IMR-90 (cell line): ENCODE measurements at regions not wholly inside any gene's neighbourhood (a gene's known extent, or its start where the extent isn't known, plus 50 kb on each side); places are given as distances from the start of the nearest gene placed in this dataset.

Experiments
- ATAC-seq: fragments of 200-7000 bp; cut with Tn5 transposase; 2 replicates; pipeline ENCODE4 v1.9.1; 2020; ENCODE audit warnings: low read depth, mild to moderate bottlenecking, moderate library complexity
- BruUV-seq: library from RNA; stranded (reverse); fragments of 400-500 nt; replicated peaks from 2 replicates; lab custom pipeline; 2021; lab: Mats Ljungman, UMichigan
- CTCF ChIA-PET: fragments of 300-600 bp; formaldehyde crosslinking; extraction: SDS; loops from one replicate; lab custom pipeline; 2021; ENCODE audit warnings: antibody characterized with exemption; lab: Yijun Ruan, JAX
- POLR2A ChIA-PET: fragments of 300-600 bp; sonication (Branson Sonifier 250); formaldehyde crosslinking; loops from one replicate; lab custom pipeline; 2022; ENCODE audit warnings: antibody characterized with exemption; ENCODE audit not compliant: unreplicated experiment; lab: Charles Lee
- DNase-seq: peaks from one replicate; pipeline ENCODE4 v3.0.0; 2013
- H2AFZ ChIP-seq: replicated peaks from 2 replicates; pipeline ENCODE3; 2013; ENCODE audit warnings: low read length, mild to moderate bottlenecking; ENCODE audit not compliant: poor library complexity
- H2AK5ac ChIP-seq: 2 replicates; pipeline ENCODE4 v1.6.1; 2013; ENCODE audit warnings: low read depth, low read length, inconsistent platforms
- H2AK9ac ChIP-seq: replicated peaks from 2 replicates; pipeline ENCODE3; 2013; ENCODE audit warnings: mild to moderate bottlenecking, low read depth, low read length, moderate library complexity; ENCODE audit not compliant: poor library complexity
- H2BK120ac ChIP-seq: 2 replicates; pipeline ENCODE4 v1.6.1; 2013; ENCODE audit warnings: low read depth, low read length, inconsistent platforms
- H2BK15ac ChIP-seq: 3 replicates; pipeline ENCODE4 v1.6.1; 2013; ENCODE audit warnings: low read depth, low read length, inconsistent platforms
- H2BK20ac ChIP-seq: 2 replicates; pipeline ENCODE4 v1.6.1; 2013; ENCODE audit warnings: low read depth, mild to moderate bottlenecking, inconsistent platforms, low read length, moderate library complexity
- H2BK5ac ChIP-seq: 2 replicates; pipeline ENCODE4 v1.6.1; 2013; ENCODE audit warnings: mild to moderate bottlenecking, low read depth, low read length, inconsistent platforms; ENCODE audit not compliant: poor library complexity, severe bottlenecking
- H3K14ac ChIP-seq: replicated peaks from 2 replicates; pipeline ENCODE4 v1.6.1; 2013; ENCODE audit warnings: low read depth, low read length, inconsistent platforms
- H3K18ac ChIP-seq: 2 replicates; pipeline ENCODE4 v1.6.1; 2013; ENCODE audit warnings: low read depth, low read length, control low read depth
- H3K23ac ChIP-seq: 2 replicates; pipeline ENCODE4 v1.6.1; 2013; ENCODE audit warnings: low read depth, low read length, inconsistent platforms
- H3K27ac ChIP-seq: 2 replicates; pipeline ENCODE4 v1.5.1; 2013; ENCODE audit warnings: mild to moderate bottlenecking, control low read depth, low read length; ENCODE audit not compliant: insufficient read depth
- H3K27me3 ChIP-seq: 2 replicates; pipeline ENCODE4 v1.6.1; 2013; ENCODE audit warnings: low read length; ENCODE audit not compliant: control insufficient read depth, insufficient read depth
- H3K36me3 ChIP-seq: 2 replicates; pipeline ENCODE4 v1.6.1; 2013; ENCODE audit warnings: low read length, mixed read lengths; ENCODE audit not compliant: control insufficient read depth, insufficient read depth
- H3K4ac ChIP-seq: 2 replicates; pipeline ENCODE4 v1.6.1; 2013; ENCODE audit warnings: low read depth, low read length, inconsistent platforms
- H3K4me1 ChIP-seq: 2 replicates; pipeline ENCODE4 v1.6.1; 2013; ENCODE audit warnings: low read length, mixed read lengths; ENCODE audit not compliant: control insufficient read depth, insufficient read depth
- H3K4me2 ChIP-seq: 2 replicates; pipeline ENCODE4 v1.6.1; 2013; ENCODE audit warnings: low read depth, mild to moderate bottlenecking, control low read depth, low read length, moderate library complexity
- H3K4me3 ChIP-seq: 2 replicates; pipeline ENCODE4 v1.5.1; 2013; ENCODE audit warnings: low read depth, mild to moderate bottlenecking, control low read depth, low read length, moderate library complexity; ENCODE audit not compliant: insufficient read depth
- H3K56ac ChIP-seq: 2 replicates; pipeline ENCODE4 v1.6.1; 2013; ENCODE audit warnings: low read length, inconsistent platforms; ENCODE audit not compliant: insufficient read depth; ENCODE audit errors: extremely low read depth
- H3K79me1 ChIP-seq, 2 experiments: 2 replicates each; pipeline ENCODE4 v1.6.1; 2013; ENCODE audit warnings: low read length in 2 of 2, inconsistent platforms in 1 of 2, low read depth in 1 of 2
- H3K9ac ChIP-seq: 2 replicates; pipeline ENCODE4 v1.6.1; 2013; ENCODE audit warnings: low read depth, low read length, control low read depth
- H3K9me1 ChIP-seq: 2 replicates; pipeline ENCODE4 v1.6.1; 2013; ENCODE audit warnings: low read length, inconsistent platforms; ENCODE audit not compliant: insufficient read depth
- H3K9me3 ChIP-seq: 2 replicates; pipeline ENCODE4 v1.6.1; 2013; ENCODE audit warnings: low read length; ENCODE audit not compliant: control insufficient read depth, insufficient read depth
- H4K20me1 ChIP-seq: 2 replicates; pipeline ENCODE4 v1.6.1; 2013; ENCODE audit warnings: low read length, inconsistent platforms; ENCODE audit not compliant: insufficient read depth
- H4K5ac ChIP-seq: 2 replicates; pipeline ENCODE4 v1.6.1; 2013; ENCODE audit warnings: mild to moderate bottlenecking, low read depth, low read length, control low read depth
- H4K8ac ChIP-seq, 2 experiments: 2 replicates each; pipeline ENCODE4 v1.6.1; 2013; ENCODE audit warnings: low read depth in 2 of 2, low read length in 2 of 2, control low read depth in 1 of 2, inconsistent platforms in 1 of 2
- H4K91ac ChIP-seq: 2 replicates; pipeline ENCODE4 v1.6.1; 2013; ENCODE audit warnings: low read depth, low read length, inconsistent platforms; ENCODE audit not compliant: insufficient read depth
- BHLHE40 ChIP-seq: fragments of 150-350 bp; IDR thresholded peaks from 2 replicates; pipeline ENCODE4 v1.6.1; 2016; ENCODE audit warnings: mild to moderate bottlenecking, low read depth, low read length
- CTCF ChIP-seq: conservative IDR thresholded peaks from 2 replicates; pipeline ENCODE4 v1.5.1; 2012; ENCODE audit warnings: mild to moderate bottlenecking, low read depth, low read length, improper control_type of control experiment
- ELK1 ChIP-seq: fragments of 150-350 bp; IDR thresholded peaks from 2 replicates; pipeline ENCODE4 v1.6.1; 2016; ENCODE audit warnings: low read depth, mild to moderate bottlenecking, low read length, moderate library complexity, borderline replicate concordance
- FOS ChIP-seq: fragments of 150-350 bp; IDR thresholded peaks from 2 replicates; pipeline ENCODE4 v1.6.1; 2016; ENCODE audit warnings: low read depth, low read length
- MAFK ChIP-seq: IDR thresholded peaks from 2 replicates; pipeline ENCODE4 v1.6.1; 2012; ENCODE audit warnings: low read depth, low read length, improper control_type of control experiment
- MXI1 ChIP-seq: IDR thresholded peaks from 2 replicates; pipeline ENCODE4 v1.6.1; 2012; ENCODE audit warnings: low read depth, mild to moderate bottlenecking, low read length, moderate library complexity, borderline replicate concordance
- POLR2A ChIP-seq: IDR thresholded peaks from 2 replicates; pipeline ENCODE4 v1.6.1; 2012; ENCODE audit warnings: mild to moderate bottlenecking, low read depth, low read length
- RCOR1 ChIP-seq: IDR thresholded peaks from 2 replicates; pipeline ENCODE4 v1.6.1; 2012; ENCODE audit warnings: mild to moderate bottlenecking, low read length, improper control_type of control experiment; ENCODE audit not compliant: insufficient replicate concordance
- RFX5 ChIP-seq: IDR thresholded peaks from 2 replicates; pipeline ENCODE4 v1.8.0; 2012; ENCODE audit warnings: low read depth, mild to moderate bottlenecking, low read length, moderate library complexity
- SMC3 ChIP-seq: fragments of 150-350 bp; IDR thresholded peaks from 2 replicates; pipeline ENCODE4 v1.6.1; 2016; ENCODE audit warnings: low read depth, mild to moderate bottlenecking, antibody characterized with exemption, low read length, moderate library complexity
- USF2 ChIP-seq: fragments of 150-350 bp; IDR thresholded peaks from 2 replicates; pipeline ENCODE4 v1.6.1; 2017; ENCODE audit warnings: mild to moderate bottlenecking, antibody characterized with exemption, low read length, low read depth
- WGBS, 2 experiments: methylation state at CpG; one replicate each; pipeline versions ENCODE4 v1.1.5 to v1.1.7; 2013; ENCODE audit warnings: missing lambda C conversion rate in 2 of 2; ENCODE audit not compliant: insufficient read length in 1 of 2; ENCODE audit errors: extremely low coverage in 2 of 2; 5-methylcytosine and 5-hydroxymethylcytosine counted together
- dilution Hi-C: fragments of 300-500 bp; cut with HindIII; formaldehyde crosslinking; loops from one replicate; pipeline ENCODE4 v1.14.3; 2018; ENCODE audit warnings: low sequenced_read_pairs; ENCODE audit not compliant: unreplicated experiment
- in situ Hi-C: fragments of 300-500 bp; cut with MboI; formaldehyde crosslinking; loops from 3 replicates; pipeline ENCODE4 v1.14.3; 2019; ENCODE audit warnings: low sequenced_read_pairs, inconsistent platforms, mixed read lengths
- intact Hi-C: fragments of 100-400 bp; cut with micrococcal nuclease; formaldehyde crosslinking; loops from 2 replicates; pipeline ENCODE4 v1.10.0; 2022

- no TSS peak for BruUV-seq
- Histone ChIP-seq H2AFZ (no peak overlapping the region), H3K23ac (no peak overlapping the region), H2BK120ac (no peak overlapping the region), H3K4me2 (no peak overlapping the region), H4K5ac (no peak overlapping the region), H2AK5ac (no peak overlapping the region), H3K14ac (no peak overlapping the region), H2AK9ac (no peak overlapping the region), H2BK20ac (no peak overlapping the region), H4K8ac (no peak overlapping the region), H3K4me3 (no peak overlapping the region), H3K9me1 (no peaks in the 10 kb centered on the region), H3K4ac (no peak overlapping the region), H3K9ac (no peak overlapping the region), H3K18ac (no peak overlapping the region), H3K79me1 (no peaks in the 10 kb centered on the region), H2BK5ac (no peak overlapping the region), H3K36me3 (no peaks in the 10 kb centered on the region), H4K91ac (no peak overlapping the region), H3K4me1 (no peaks in the 10 kb centered on the region), H3K56ac (no peak overlapping the region), H4K20me1 (no peaks in the 10 kb centered on the region), H3K9me3 (no peaks in the 10 kb centered on the region), H2BK15ac (no peak overlapping the region), H3K27ac (no peak overlapping the region), H3K27me3 (no peaks in the 10 kb centered on the region; the same call in 1 of the 2 replicates)
- TF ChIP-seq SMC3 = no peak
- TF ChIP-seq BHLHE40 = no peak
- no peak for TF ChIP-seq CTCF
- no peak for TF ChIP-seq POLR2A
- no peak for TF ChIP-seq FOS
- TF ChIP-seq MAFK = no peak
- no peak for TF ChIP-seq RFX5
- no peak for TF ChIP-seq ELK1
- TF ChIP-seq USF2 = no peak
- TF ChIP-seq RCOR1 = no peak
- no peak for TF ChIP-seq MXI1
- DNase-seq (no peak), ATAC-seq (no peak)
- intact Hi-C loops = no loop called here
- in situ Hi-C loops = no loop called here
- ChIA-PET CTCF (no interaction called here), POLR2A (no interaction called here)
- 66% methylated on average over 4 of the region's 9 CpGs; no CpG with 5 or more reads in 1 of the 2 experiments for WGBS, 2 experiments
- dilution Hi-C loops = no loop called here
These were observed 123.7 kb downstream of the ANAPC4 start for GRCh38 chr4:25500626-25501316.
